NT2/D1 (cell line): ENCODE measurements at regions not wholly inside any gene's neighbourhood (a gene's known extent, or its start where the extent isn't known, plus 50 kb on each side); places are given as distances from the start of the nearest gene placed in this dataset.

Experiments used
- SUZ12 ChIP-seq: IDR thresholded peaks from 2 replicates; pipeline ENCODE4 v1.6.1; 2011; ENCODE audit not compliant: insufficient read length, insufficient read depth; ENCODE audit errors: extremely low read depth
- YY1 ChIP-seq: IDR thresholded peaks from 2 replicates; pipeline ENCODE4 v1.6.1; 2011; ENCODE audit not compliant: insufficient read length, insufficient read depth

DNA sequence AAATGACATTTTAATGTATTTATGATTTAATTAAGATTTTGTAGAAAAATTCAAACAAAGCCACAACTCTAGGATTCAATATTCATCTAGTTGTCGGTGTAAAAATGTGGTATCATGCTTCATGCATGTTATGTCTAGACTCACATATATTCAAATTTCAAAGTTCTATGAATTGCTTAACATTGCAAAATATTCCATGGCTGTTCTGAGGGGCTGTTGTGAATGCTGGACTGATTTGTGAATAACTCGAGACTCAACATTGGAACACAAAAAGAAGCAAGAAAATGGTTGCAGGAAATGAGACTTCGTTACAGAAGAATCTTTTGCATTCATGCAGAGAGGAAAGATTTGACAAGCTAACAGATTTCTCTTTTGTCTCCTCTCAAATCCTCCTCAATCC lies 705.9 kb downstream of the DHX35 start:
- TF ChIP-seq SUZ12 (no peak), YY1 (no peak)
